Inflammatory macrophage treated with lipopolysaccharide for 1 hour (primary cell): ENCODE measurements at regions not wholly inside any gene's neighbourhood (a gene's known extent, or its start where the extent isn't known, plus 50 kb on each side); places are given as distances from the start of the nearest gene placed in this dataset.
"Not testable (repeated sequence)": the region's sequence is repeated elsewhere in the genome, so short reads cannot be mapped to it uniquely, and the experiment has no call there.

Experiments used
- DNase-seq, 2 donors: peaks; one replicate each; pipeline ENCODE4 v3.0.0-alpha.2; 2020 to 2022

- no peak for DNase-seq
Measured at GRCh38 chr9:108049026-108049607, 559.5 kb upstream of the KLF4 start.

GRCh38 chr9:108048406-108049025 lies 558.9 kb upstream of the KLF4 start:
- no peak for DNase-seq

- DNase-seq: not testable (repeated sequence)
Measured at GRCh38 chr9:108047777-108048176, 558.2 kb upstream of the KLF4 start.

GRCh38 chr9:108047264-108047663 lies 557.7 kb upstream of the KLF4 start:
- no peak for DNase-seq

GRCh38 chr9:108045851-108046250 lies 556.3 kb upstream of the KLF4 start:
- DNase-seq: no peak

- DNase-seq: no peak
Measured at GRCh38 chr9:108043585-108043984, 554.0 kb upstream of the KLF4 start.

- DNase-seq: peak in 1 of 2 donors; percentile 20
Measured at GRCh38 chr9:108041551-108041950, 552.0 kb upstream of the KLF4 start.

GRCh38 chr9:108040783-108041182 lies 551.2 kb upstream of the KLF4 start:
- no peak for DNase-seq

- DNase-seq: peak; percentile 42 to 44
Measured at GRCh38 chr9:108039493-108039892, 549.9 kb upstream of the KLF4 start.

- no peak for DNase-seq
Measured at GRCh38 chr9:108039012-108039411, 549.4 kb upstream of the KLF4 start.

- no peak for DNase-seq
Measured at GRCh38 chr9:108035487-108035886, 545.9 kb upstream of the KLF4 start.

- no peak for DNase-seq
Measured at GRCh38 chr9:108033976-108034964, 544.7 kb upstream of the KLF4 start.

GRCh38 chr9:108032079-108032478 lies 542.5 kb upstream of the KLF4 start:
- DNase-seq: not testable (repeated sequence)

GRCh38 chr9:108031221-108031620 lies 541.7 kb upstream of the KLF4 start:
- DNase-seq: not testable (repeated sequence)

- DNase-seq: not testable (repeated sequence)
Measured at GRCh38 chr9:108026718-108027117, 537.1 kb upstream of the KLF4 start.

GRCh38 chr9:108024604-108025003 lies 535.0 kb upstream of the KLF4 start:
- no peak for DNase-seq

GRCh38 chr9:108022246-108022935 lies 532.8 kb upstream of the KLF4 start:
- peak in 1 of 2 donors; percentile 25 for DNase-seq

- peak; percentile 31 to 63 for DNase-seq
Measured at GRCh38 chr9:108021096-108021710, 531.6 kb upstream of the KLF4 start.

- DNase-seq: no peak
Measured at GRCh38 chr9:108019821-108020220, 530.3 kb upstream of the KLF4 start.

GRCh38 chr9:108017671-108018070 lies 528.1 kb upstream of the KLF4 start:
- DNase-seq: no peak

- no peak for DNase-seq
Measured at GRCh38 chr9:108016446-108016845, 526.9 kb upstream of the KLF4 start.

GRCh38 chr9:108015690-108016089 lies 526.1 kb upstream of the KLF4 start:
- no peak for DNase-seq

GRCh38 chr9:108014353-108014752 lies 524.8 kb upstream of the KLF4 start:
- no peak for DNase-seq
